ENCODE measurements at regions not wholly inside any gene's neighbourhood (a gene's known extent, or its start where the extent isn't known, plus 50 kb on each side); places are given as distances from the start of the nearest gene placed in this dataset.

DNA sequence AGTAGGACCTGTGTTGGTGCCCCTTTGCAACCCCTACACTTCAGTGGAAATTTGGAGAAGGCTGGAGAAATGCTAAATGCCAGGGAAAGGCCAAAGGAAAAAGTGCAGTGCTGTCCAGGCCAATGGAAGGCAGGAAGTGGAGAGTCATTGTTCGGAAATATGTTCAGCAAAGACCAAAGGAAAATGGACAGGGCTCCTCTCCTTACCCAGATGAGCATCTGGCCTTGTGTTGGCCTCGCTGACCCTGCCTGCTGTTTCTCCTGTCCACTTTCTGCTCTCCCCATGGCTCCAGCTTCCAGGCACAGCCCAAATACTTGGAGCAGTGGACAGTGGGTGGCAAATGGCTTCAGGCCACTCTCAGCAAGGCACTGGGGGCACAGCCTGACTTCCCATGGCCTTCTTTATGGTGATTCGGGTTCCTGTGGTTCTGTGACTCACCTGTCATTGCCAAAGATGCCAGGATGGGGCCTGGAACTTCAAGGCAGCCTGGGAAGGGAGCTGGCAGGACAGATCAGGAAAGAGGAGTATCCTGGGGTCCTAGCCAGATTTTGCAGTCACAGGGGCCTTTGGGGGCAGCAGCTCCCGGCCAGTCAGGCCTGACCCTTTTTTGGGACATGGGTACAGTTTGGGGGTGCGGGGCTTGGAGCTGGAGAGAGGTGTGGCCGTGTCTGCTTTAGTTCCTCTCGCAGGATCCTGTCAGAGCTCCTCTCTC lies 190.9 kb upstream of the SLC24A3 start:
- ATAC-seq (replicated peaks) = no peak
- H3K4me1 Mint-ChIP-seq = no peaks in the 10 kb centered on the region
- H3K9me3 Mint-ChIP-seq = no peaks in the 10 kb centered on the region
- H3K27me3 Mint-ChIP-seq = peaks cover 5% of the 10 kb centered on the region
- H3K4me3 Mint-ChIP-seq = no peak overlapping the region
- no peaks in the 10 kb centered on the region for H3K36me3 Mint-ChIP-seq (ENCODE audit: low read depth)
- no peak overlapping the region for H3K27ac Mint-ChIP-seq

DNA sequence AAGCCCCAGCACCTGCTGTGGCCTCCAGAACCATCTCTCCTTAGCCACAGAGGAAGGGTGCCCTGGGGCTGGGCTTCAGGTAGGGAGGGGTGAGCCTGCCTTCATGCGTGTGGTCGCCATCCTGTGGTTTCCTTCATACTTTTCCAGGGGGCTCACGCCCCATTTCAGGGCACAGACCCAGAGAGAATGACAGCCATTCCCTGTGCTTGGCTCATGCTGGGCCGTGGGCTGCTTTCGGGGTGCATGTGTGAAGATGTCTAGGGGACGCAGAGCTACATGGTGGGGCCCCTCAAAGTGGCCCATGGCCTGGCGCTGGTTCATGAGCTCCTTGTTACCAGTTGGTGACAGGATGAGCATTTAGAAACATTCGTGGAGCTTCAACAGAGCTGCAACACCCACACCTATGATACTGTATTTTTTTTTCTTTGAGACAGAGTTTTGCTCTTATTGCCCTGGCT lies 190.3 kb upstream of the SLC24A3 start:
- Mint-ChIP-seq H3K4me3 (no peak overlapping the region), H3K9me3 (no peaks in the 10 kb centered on the region)

GRCh38 chr20:19022791-19023448 lies 189.5 kb upstream of the SLC24A3 start:
- Mint-ChIP-seq H3K4me1 (no peaks in the 10 kb centered on the region), H3K4me3 (no peak overlapping the region), H3K9me3 (no peaks in the 10 kb centered on the region), H3K27me3 (peaks cover 5% of the 10 kb centered on the region), H3K36me3 (ENCODE audit: low read depth) (no peaks in the 10 kb centered on the region), H3K27ac (no peak overlapping the region)
- ATAC-seq (replicated peaks) = no peak

More for the DNA sequence above, 190.3 kb upstream of the SLC24A3 start:
- Mint-ChIP-seq H3K36me3 (ENCODE audit: low read depth) (no peaks in the 10 kb centered on the region), H3K27me3 (peaks cover 5% of the 10 kb centered on the region), H3K4me1 (no peaks in the 10 kb centered on the region), H3K27ac (no peak overlapping the region)
- no peak for ATAC-seq (replicated peaks)

DNA sequence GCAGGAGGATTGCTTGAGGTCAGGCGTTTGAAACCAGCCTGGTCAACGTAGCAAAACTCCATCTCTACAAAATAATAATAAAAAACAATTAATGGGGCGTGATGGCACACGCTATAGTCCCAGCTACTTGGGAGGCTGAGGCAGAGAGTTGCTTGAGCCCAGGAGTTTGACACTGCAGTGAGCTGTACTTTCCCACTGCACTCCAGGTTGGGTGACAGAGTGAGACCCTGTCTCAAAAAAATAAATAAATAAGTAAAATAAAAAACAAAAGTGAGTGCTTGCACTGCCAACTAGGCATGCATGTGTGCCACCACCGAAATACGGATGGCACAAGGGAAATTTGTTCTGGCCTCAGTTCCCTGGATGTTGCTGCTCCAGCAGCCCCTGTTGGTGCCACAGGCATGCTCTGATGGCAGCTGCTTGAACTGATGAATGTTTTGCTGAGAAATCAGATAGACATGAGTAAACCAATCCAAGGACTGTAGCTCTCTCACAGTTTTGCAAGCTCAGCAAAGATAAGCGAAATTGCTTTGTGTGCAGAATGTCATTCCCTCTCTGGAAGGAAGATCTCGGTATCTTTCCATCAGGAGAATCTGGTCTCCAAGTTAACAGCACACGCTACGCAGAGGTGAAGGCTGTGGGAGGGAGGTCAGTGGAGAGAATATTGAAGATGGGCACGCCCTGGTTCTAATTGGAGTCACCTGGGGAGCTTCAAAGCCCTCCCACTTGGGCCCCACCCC lies 188.0 kb upstream of the SLC24A3 start:
- Mint-ChIP-seq H3K27ac (no peak overlapping the region), H3K36me3 (ENCODE audit: low read depth) (no peaks in the 10 kb centered on the region), H3K4me3 (no peak overlapping the region), H3K4me1 (no peaks in the 10 kb centered on the region), H3K9me3 (no peaks in the 10 kb centered on the region), H3K27me3 (peaks cover 5% of the 10 kb centered on the region)
- no peak for ATAC-seq (replicated peaks)

- Mint-ChIP-seq H3K27me3 (peaks cover 5% of the 10 kb centered on the region), H3K9me3 (peaks cover 6% of the 10 kb centered on the region), H3K4me1 (no peaks in the 10 kb centered on the region), H3K4me3 (no peak overlapping the region), H3K27ac (no peak overlapping the region), H3K36me3 (ENCODE audit: low read depth) (no peaks in the 10 kb centered on the region)
- no peak for ATAC-seq (replicated peaks)
Observed at GRCh38 chr20:19025430-19026120, 186.9 kb upstream of the SLC24A3 start.

GRCh38 chr20:19026121-19026878 lies 186.1 kb upstream of the SLC24A3 start:
- peaks cover 11% of the 10 kb centered on the region for H3K9me3 Mint-ChIP-seq
- no peak overlapping the region for H3K27ac Mint-ChIP-seq
- ATAC-seq (replicated peaks) = no peak
- H3K4me3 Mint-ChIP-seq = no peak overlapping the region
- peaks cover 5% of the 10 kb centered on the region for H3K27me3 Mint-ChIP-seq
- H3K4me1 Mint-ChIP-seq = no peaks in the 10 kb centered on the region
- H3K36me3 Mint-ChIP-seq (ENCODE audit: low read depth) = no peaks in the 10 kb centered on the region

DNA sequence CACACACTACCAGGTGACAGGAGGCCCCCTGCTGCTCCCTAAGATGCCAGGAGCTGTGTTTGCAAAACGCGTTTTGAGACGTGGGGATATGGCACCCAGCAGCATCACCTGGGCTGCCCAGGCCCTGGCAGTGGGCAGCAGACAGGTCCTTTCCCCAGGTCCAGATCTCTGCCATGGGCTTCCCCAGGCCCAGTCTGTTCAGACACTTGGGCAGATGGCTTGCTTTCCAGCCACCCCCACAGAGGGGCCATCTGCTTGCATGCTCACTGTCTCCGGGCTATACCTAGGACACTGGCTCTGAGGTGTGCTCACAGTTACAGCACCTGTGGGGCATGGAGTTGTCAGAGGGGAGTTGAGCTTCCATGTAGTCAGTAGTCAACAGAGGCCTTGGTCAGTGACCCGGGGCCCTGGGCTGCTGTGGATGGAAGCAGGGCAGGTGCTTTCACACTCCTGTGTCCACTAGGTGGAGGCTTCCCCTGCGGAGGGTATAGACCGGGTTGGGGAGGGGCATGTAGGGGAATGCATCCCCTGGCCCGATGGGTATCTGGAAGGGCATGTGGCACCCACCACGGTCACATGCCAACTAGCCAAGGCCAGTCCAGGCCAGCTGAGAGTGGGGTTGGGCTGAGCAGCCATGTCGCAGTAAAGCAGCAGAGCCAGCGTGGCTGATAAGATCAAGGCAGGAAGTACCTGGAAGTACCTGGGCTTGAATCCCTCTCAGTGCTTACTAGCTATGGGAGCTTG lies 185.4 kb upstream of the SLC24A3 start:
- ATAC-seq (replicated peaks) = no peak
- Mint-ChIP-seq H3K36me3 (ENCODE audit: low read depth) (no peaks in the 10 kb centered on the region), H3K4me3 (no peak overlapping the region), H3K27ac (no peak overlapping the region), H3K4me1 (no peaks in the 10 kb centered on the region), H3K27me3 (peaks cover 5% of the 10 kb centered on the region), H3K9me3 (peaks cover 11% of the 10 kb centered on the region)

DNA sequence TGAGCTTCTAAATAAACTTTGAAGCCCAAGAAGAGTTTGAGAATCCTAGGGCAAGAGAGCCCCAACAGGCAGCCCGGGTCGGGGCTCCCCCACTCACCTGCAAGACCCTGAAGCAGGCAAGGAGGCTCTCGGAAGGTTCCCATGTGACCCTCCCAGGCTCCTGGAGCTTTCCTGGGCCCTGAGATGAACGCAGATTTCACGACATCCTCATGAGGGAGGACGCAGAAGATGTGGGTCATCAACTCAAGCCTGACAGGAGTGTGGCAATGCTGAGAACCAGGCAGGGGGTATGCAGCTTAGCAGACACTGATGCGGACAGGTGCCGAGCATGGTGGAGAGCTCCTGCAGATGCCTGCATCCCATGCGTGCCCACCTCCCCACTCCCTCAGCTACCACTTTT lies 184.5 kb upstream of the SLC24A3 start:
- H3K4me3 Mint-ChIP-seq = no peak overlapping the region
- peaks cover 11% of the 10 kb centered on the region for H3K9me3 Mint-ChIP-seq
- no peak for ATAC-seq (replicated peaks)
- H3K27ac Mint-ChIP-seq = no peak overlapping the region
- H3K4me1 Mint-ChIP-seq = no peaks in the 10 kb centered on the region
- H3K36me3 Mint-ChIP-seq (ENCODE audit: low read depth) = no peaks in the 10 kb centered on the region
- H3K27me3 Mint-ChIP-seq = peaks cover 6% of the 10 kb centered on the region

- H3K27me3 Mint-ChIP-seq = no peaks in the 10 kb centered on the region
- H3K36me3 Mint-ChIP-seq (ENCODE audit: low read depth) = no peaks in the 10 kb centered on the region
- H3K9me3 Mint-ChIP-seq = no peaks in the 10 kb centered on the region
- H3K4me3 Mint-ChIP-seq = no peak overlapping the region
- no peaks in the 10 kb centered on the region for H3K4me1 Mint-ChIP-seq
- ATAC-seq (replicated peaks) = no peak
- H3K27ac Mint-ChIP-seq = no peak overlapping the region
Observed at GRCh38 chr20:19041787-19042186, 170.7 kb upstream of the SLC24A3 start.

GRCh38 chr20:19045371-19045770 lies 167.1 kb upstream of the SLC24A3 start:
- H3K9me3 Mint-ChIP-seq = no peaks in the 10 kb centered on the region
- no peaks in the 10 kb centered on the region for H3K27me3 Mint-ChIP-seq
- H3K36me3 Mint-ChIP-seq (ENCODE audit: low read depth) = no peaks in the 10 kb centered on the region
- H3K4me3 Mint-ChIP-seq = no peak overlapping the region
- no peak overlapping the region for H3K27ac Mint-ChIP-seq
- no peak for ATAC-seq (replicated peaks)
- H3K4me1 Mint-ChIP-seq = no peaks in the 10 kb centered on the region

DNA sequence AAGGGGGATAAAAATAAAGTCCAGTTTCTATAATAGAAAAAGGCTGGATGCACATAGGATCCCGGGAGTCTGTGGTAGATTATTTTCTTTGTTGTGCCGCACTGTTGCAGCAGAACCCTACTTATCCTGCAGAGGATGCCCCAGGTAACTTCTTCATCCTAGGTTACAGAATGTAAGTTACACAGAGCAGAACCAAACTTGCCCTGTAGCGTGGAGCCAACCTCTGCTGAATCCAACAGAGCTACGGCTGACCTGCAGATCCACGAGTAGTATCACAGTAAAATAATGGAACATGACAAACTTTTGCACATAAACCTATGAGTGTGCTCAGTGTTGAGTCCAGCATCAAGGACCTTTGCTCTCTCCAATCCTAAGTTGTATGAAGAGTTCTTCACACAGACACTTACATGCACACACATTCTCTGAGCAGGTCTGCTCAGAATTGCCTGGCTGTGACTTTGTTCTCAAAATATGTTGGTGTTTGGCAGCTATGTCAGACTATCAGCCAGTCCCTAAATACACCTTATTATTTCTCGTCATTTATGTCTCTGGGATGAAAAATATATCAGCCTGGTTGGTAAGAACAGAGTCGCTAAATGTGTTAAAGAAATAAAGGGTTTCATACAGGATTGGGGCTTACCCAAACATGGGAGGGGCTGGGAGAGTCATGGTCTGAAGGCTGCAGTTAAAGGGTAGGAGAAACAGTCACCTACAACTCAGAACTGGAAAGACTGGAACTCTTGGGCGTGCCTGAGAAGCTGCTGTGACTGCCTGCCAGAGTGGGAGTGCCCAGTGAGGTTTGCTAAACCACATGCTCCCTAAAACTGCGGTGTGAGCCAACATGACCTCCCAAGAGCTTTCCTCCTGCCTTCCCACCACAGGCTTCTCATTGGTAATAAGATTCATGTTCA lies 165.1 kb upstream of the SLC24A3 start:
- no peak for ATAC-seq (replicated peaks)
- no peaks in the 10 kb centered on the region for H3K36me3 Mint-ChIP-seq (ENCODE audit: low read depth)
- no peak overlapping the region for H3K4me3 Mint-ChIP-seq
- H3K27me3 Mint-ChIP-seq = peaks cover 3% of the 10 kb centered on the region
- H3K9me3 Mint-ChIP-seq = no peaks in the 10 kb centered on the region
- H3K27ac Mint-ChIP-seq = no peak overlapping the region
- no peaks in the 10 kb centered on the region for H3K4me1 Mint-ChIP-seq

DNA sequence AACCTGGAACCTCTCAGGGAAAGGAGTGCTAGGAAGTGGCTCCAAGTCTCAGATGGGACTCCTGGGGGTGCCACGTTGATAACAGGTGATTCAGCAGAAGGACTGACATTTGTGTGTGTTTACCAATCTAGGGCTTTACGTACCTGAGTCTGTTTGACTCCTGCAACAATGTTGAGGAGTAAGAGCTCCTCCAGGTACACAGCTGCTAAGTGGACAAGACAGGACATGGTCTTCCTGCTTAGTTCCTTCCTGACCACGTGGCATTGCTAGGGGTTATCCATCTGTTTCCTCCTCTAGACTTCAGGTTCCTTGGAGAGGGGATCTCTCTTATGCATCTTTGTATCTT lies 164.5 kb upstream of the SLC24A3 start:
- Mint-ChIP-seq H3K27ac (no peak overlapping the region), H3K9me3 (no peaks in the 10 kb centered on the region), H3K36me3 (ENCODE audit: low read depth) (no peaks in the 10 kb centered on the region), H3K27me3 (peaks cover 3% of the 10 kb centered on the region), H3K4me3 (no peak overlapping the region), H3K4me1 (no peaks in the 10 kb centered on the region)
- no peak for ATAC-seq (replicated peaks)

Data from activated T-helper 17 cell treated with anti-CD3 and anti-CD28 coated beads, Interleukin-2, amount 50 U/mL, for 72 hours (primary cell).